DOHH2 (cell line): ENCODE measurements at regions not wholly inside any gene's neighbourhood (a gene's known extent, or its start where the extent isn't known, plus 50 kb on each side); places are given as distances from the start of the nearest gene placed in this dataset.

Source experiments
- CTCF ChIP-seq: fragments of 200-600 bp; sonication (generic); IDR thresholded peaks from one replicate; pipeline ENCODE4 v1.5.1; 2014; ENCODE audit warnings: antibody characterized with exemption, mild to moderate bottlenecking, low read depth, low read length; ENCODE audit not compliant: poor library complexity, severe bottlenecking
- EZH2phosphoT487 ChIP-seq: fragments of 200-600 bp; sonication (generic); IDR thresholded peaks from 2 replicates; pipeline ENCODE4 v1.6.1; 2017; ENCODE audit warnings: borderline replicate concordance, mild to moderate bottlenecking, antibody characterized with exemption, low read length, moderate library complexity, mixed read lengths

- no peak for TF ChIP-seq CTCF
- no peak for TF ChIP-seq EZH2phosphoT487
Measured at GRCh38 chr7:153152801-153153422, 393.4 kb downstream of the ACTR3B start.
